ENCODE measurements at regions not wholly inside any gene's neighbourhood (a gene's known extent, or its start where the extent isn't known, plus 50 kb on each side); places are given as distances from the start of the nearest gene placed in this dataset.
"Not testable (repeated sequence)": the region's sequence is repeated elsewhere in the genome, so short reads cannot be mapped to it uniquely, and the experiment has no call there.

GRCh38 chr6:115863211-115863610 is 197.5 kb downstream of the FRK start:
- no peak overlapping the region for H3K27ac ChIP-seq (ENCODE audit: low read depth, low read length)
- no peak overlapping the region for H3K4me2 ChIP-seq (ENCODE audit: low read length)
- H2AFZ ChIP-seq (ENCODE audit: low read depth, low read length), result no peak overlapping the region
- no peaks in the 10 kb centered on the region for H3K4me1 ChIP-seq (ENCODE audit: insufficient read depth, low read length)
- H3K36me3 ChIP-seq (ENCODE audit: insufficient read depth, low read length), result no peaks in the 10 kb centered on the region
- no peaks in the 10 kb centered on the region for H3K27me3 Mint-ChIP-seq (ENCODE audit: low read depth, unreplicated experiment)
- no peaks in the 10 kb centered on the region for H3K27me3 ChIP-seq (ENCODE audit: insufficient read depth, low read length)
- H3K79me2 ChIP-seq (ENCODE audit: insufficient read depth, low read length), result no peaks in the 10 kb centered on the region
- no peak for TF ChIP-seq EZH2 (IDR thresholded peaks at IDR 0.05; ENCODE audit: insufficient read depth, low read length)
- TF ChIP-seq, protein P1, sequence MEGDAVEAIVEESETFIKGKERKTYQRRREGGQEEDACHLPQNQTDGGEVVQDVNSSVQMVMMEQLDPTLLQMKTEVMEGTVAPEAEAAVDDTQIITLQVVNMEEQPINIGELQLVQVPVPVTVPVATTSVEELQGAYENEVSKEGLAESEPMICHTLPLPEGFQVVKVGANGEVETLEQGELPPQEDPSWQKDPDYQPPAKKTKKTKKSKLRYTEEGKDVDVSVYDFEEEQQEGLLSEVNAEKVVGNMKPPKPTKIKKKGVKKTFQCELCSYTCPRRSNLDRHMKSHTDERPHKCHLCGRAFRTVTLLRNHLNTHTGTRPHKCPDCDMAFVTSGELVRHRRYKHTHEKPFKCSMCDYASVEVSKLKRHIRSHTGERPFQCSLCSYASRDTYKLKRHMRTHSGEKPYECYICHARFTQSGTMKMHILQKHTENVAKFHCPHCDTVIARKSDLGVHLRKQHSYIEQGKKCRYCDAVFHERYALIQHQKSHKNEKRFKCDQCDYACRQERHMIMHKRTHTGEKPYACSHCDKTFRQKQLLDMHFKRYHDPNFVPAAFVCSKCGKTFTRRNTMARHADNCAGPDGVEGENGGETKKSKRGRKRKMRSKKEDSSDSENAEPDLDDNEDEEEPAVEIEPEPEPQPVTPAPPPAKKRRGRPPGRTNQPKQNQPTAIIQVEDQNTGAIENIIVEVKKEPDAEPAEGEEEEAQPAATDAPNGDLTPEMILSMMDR (IDR thresholded peaks at IDR 0.05; ENCODE audit: insufficient read depth, low read depth, low read length), result no peak
- peaks cover 7% of the 10 kb centered on the region for H3K9me3 Mint-ChIP-seq (ENCODE audit: unreplicated experiment)
- no peaks in the 10 kb centered on the region for H4K20me1 ChIP-seq (ENCODE audit: insufficient read depth, low read length)
- FAIRE-seq (no peak), DNase-seq (ENCODE audit: low read depth) (no peak)
- no peak overlapping the region for H3K4me3 Mint-ChIP-seq (ENCODE audit: unreplicated experiment)
- H3K27ac Mint-ChIP-seq (ENCODE audit: unreplicated experiment), result no peak overlapping the region
- H3K4me3 ChIP-seq (ENCODE audit: insufficient read depth, low read depth, low read length), result no peak overlapping the region
- H3K9ac ChIP-seq (ENCODE audit: low read length), result no peak overlapping the region
- peaks cover 2% of the 10 kb centered on the region for H3K4me1 Mint-ChIP-seq (ENCODE audit: low read depth, unreplicated experiment)
- H3K9me3 ChIP-seq (ENCODE audit: insufficient read depth, low read depth, low read length), result no peaks in the 10 kb centered on the region
- no peaks in the 10 kb centered on the region for H3K36me3 Mint-ChIP-seq (ENCODE audit: low read depth, unreplicated experiment)

DNA sequence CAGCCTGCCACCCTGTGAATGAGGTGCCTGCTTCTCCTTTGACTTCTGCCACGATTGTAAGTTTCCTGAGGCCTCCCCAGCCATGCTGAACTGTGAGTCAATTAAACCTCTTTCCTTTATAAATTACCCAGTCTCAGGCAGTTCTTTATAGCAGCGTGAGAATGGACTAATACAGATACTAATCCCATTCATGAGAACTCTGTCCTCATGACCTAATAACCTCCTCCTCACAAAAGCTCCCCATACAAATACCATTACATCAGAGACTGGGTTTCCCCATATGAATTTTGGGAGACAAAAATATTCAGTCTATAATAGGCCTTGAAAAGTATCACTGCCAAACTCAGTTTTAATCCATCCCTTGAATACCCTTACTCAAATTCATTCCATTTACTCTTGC is 199.0 kb downstream of the FRK start:
- not testable (repeated sequence) for H3K27ac ChIP-seq (ENCODE audit: low read depth, low read length); H3K36me3 Mint-ChIP-seq (ENCODE audit: low read depth, unreplicated experiment); H3K27me3 ChIP-seq (ENCODE audit: insufficient read depth, low read length); FAIRE-seq; H3K9ac ChIP-seq (ENCODE audit: low read length); H3K4me3 Mint-ChIP-seq (ENCODE audit: unreplicated experiment); H3K79me2 ChIP-seq (ENCODE audit: insufficient read depth, low read length); H3K4me1 ChIP-seq (ENCODE audit: insufficient read depth, low read length); H3K27me3 Mint-ChIP-seq (ENCODE audit: low read depth, unreplicated experiment); H3K27ac Mint-ChIP-seq (ENCODE audit: unreplicated experiment); H3K4me2 ChIP-seq (ENCODE audit: low read length); H3K4me3 ChIP-seq (ENCODE audit: insufficient read depth, low read depth, low read length); H3K36me3 ChIP-seq (ENCODE audit: insufficient read depth, low read length); H3K9me3 Mint-ChIP-seq (ENCODE audit: unreplicated experiment); H4K20me1 ChIP-seq (ENCODE audit: insufficient read depth, low read length); DNase-seq (ENCODE audit: low read depth); H2AFZ ChIP-seq (ENCODE audit: low read depth, low read length); H3K4me1 Mint-ChIP-seq (ENCODE audit: low read depth, unreplicated experiment); H3K9me3 ChIP-seq (ENCODE audit: insufficient read depth, low read depth, low read length)

- not testable (repeated sequence) for H3K36me3 Mint-ChIP-seq (ENCODE audit: low read depth, unreplicated experiment); H3K9ac ChIP-seq (ENCODE audit: low read length); H3K4me3 Mint-ChIP-seq (ENCODE audit: unreplicated experiment); H3K27ac Mint-ChIP-seq (ENCODE audit: unreplicated experiment); H3K27me3 Mint-ChIP-seq (ENCODE audit: low read depth, unreplicated experiment); DNase-seq (ENCODE audit: low read depth); H3K27ac ChIP-seq (ENCODE audit: low read depth, low read length); H3K9me3 ChIP-seq (ENCODE audit: insufficient read depth, low read depth, low read length); H3K4me1 ChIP-seq (ENCODE audit: insufficient read depth, low read length); H3K79me2 ChIP-seq (ENCODE audit: insufficient read depth, low read length); H3K4me2 ChIP-seq (ENCODE audit: low read length); H3K36me3 ChIP-seq (ENCODE audit: insufficient read depth, low read length); H3K4me3 ChIP-seq (ENCODE audit: insufficient read depth, low read depth, low read length); H4K20me1 ChIP-seq (ENCODE audit: insufficient read depth, low read length); FAIRE-seq; H3K4me1 Mint-ChIP-seq (ENCODE audit: low read depth, unreplicated experiment); H3K27me3 ChIP-seq (ENCODE audit: insufficient read depth, low read length); H2AFZ ChIP-seq (ENCODE audit: low read depth, low read length)
- H3K9me3 Mint-ChIP-seq (ENCODE audit: unreplicated experiment), result peaks cover 18% of the 10 kb centered on the region
These were observed 201.1 kb downstream of the FRK start for GRCh38 chr6:115859577-115859976.

Measured in astrocyte (in vitro differentiated cells and primary cell).